Body of pancreas (tissue), 4 donors: ENCODE measurements at regions not wholly inside any gene's neighbourhood (a gene's known extent, or its start where the extent isn't known, plus 50 kb on each side); places are given as distances from the start of the nearest gene placed in this dataset.

Experiments
- POLR2A ChIP-seq, 3 donors: fragments of 450-650 bp; IDR thresholded peaks; one replicate each; pipeline ENCODE4 v1.6.1; 2016; ENCODE audit warnings: antibody characterized with exemption in 3 of 3, mild to moderate bottlenecking in 2 of 3
- TF ChIP-seq, protein P1 (sequence below), 7 experiments: fragments of 450-650 bp in 4 of 7; fragments of 200-600 bp in 3 of 7; sonication (generic) in 3 of 7; IDR thresholded peaks; one replicate each; pipeline ENCODE4 v1.5.1; 2016 to 2019; ENCODE audit warnings: antibody characterized with exemption in 7 of 7

GRCh38 chr12:91893476-91893875 is 252.2 kb downstream of the BTG1 start:
- TF ChIP-seq, protein P1, sequence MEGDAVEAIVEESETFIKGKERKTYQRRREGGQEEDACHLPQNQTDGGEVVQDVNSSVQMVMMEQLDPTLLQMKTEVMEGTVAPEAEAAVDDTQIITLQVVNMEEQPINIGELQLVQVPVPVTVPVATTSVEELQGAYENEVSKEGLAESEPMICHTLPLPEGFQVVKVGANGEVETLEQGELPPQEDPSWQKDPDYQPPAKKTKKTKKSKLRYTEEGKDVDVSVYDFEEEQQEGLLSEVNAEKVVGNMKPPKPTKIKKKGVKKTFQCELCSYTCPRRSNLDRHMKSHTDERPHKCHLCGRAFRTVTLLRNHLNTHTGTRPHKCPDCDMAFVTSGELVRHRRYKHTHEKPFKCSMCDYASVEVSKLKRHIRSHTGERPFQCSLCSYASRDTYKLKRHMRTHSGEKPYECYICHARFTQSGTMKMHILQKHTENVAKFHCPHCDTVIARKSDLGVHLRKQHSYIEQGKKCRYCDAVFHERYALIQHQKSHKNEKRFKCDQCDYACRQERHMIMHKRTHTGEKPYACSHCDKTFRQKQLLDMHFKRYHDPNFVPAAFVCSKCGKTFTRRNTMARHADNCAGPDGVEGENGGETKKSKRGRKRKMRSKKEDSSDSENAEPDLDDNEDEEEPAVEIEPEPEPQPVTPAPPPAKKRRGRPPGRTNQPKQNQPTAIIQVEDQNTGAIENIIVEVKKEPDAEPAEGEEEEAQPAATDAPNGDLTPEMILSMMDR (IDR thresholded peaks at IDR 0.05), result no peak
- no peak for TF ChIP-seq POLR2A (IDR thresholded peaks at IDR 0.05)
